RWPE1 (cell line): ENCODE measurements at regions not wholly inside any gene's neighbourhood (a gene's known extent, or its start where the extent isn't known, plus 50 kb on each side); places are given as distances from the start of the nearest gene placed in this dataset.

Experiments
- CTCF ChIA-PET: fragments of 350-600 bp; sonication (Branson Sonifier 250); formaldehyde crosslinking; extraction: SDS; loops from one replicate; lab custom pipeline; 2021; lab: Yijun Ruan, JAX
- POLR2A ChIA-PET: fragments of 400-600 bp; formaldehyde crosslinking; extraction: SDS; loops from one replicate; lab custom pipeline; 2020; ENCODE audit warnings: antibody characterized with exemption; ENCODE audit not compliant: low non-redundant PET; lab: Yijun Ruan, JAX
- DNase-seq: peaks from one replicate; pipeline ENCODE4 v3.0.0; 2012; ENCODE audit warnings: low spot score
- H3K27ac ChIP-seq: fragments of 450-650 bp; 2 replicates; pipeline ENCODE4 v1.5.1; 2017
- CTCF ChIP-seq: fragments of 450-650 bp; conservative IDR thresholded peaks from 2 replicates; pipeline ENCODE4 v1.5.1; 2017; ENCODE audit warnings: low read depth, mild to moderate bottlenecking

- no peak for DNase-seq
- ChIA-PET CTCF (interaction anchor here (0.6 kb wide), 1 partner anchor 30 kb away, joined by 5 read pairs; no protein-coding TSS in a partner anchor), POLR2A (no interaction called here)
- no peak for TF ChIP-seq CTCF
- H3K27ac ChIP-seq = no peak overlapping the region
Observed at GRCh38 chr3:66851894-66852613, 146.1 kb upstream of the KBTBD8 start.

- TF ChIP-seq CTCF = no peak
- ChIA-PET CTCF (no interaction called here), POLR2A (no interaction called here)
- no peak for DNase-seq
- no peak overlapping the region for H3K27ac ChIP-seq
Observed at GRCh38 chr3:66854601-66855151, 143.4 kb upstream of the KBTBD8 start.

GRCh38 chr3:66856533-66856932 is 141.6 kb upstream of the KBTBD8 start:
- POLR2A ChIA-PET = no interaction called here
- CTCF ChIA-PET = no interaction called here
- no peak for TF ChIP-seq CTCF
- DNase-seq = no peak
- H3K27ac ChIP-seq = no peak overlapping the region

GRCh38 chr3:66858656-66859381 is 139.3 kb upstream of the KBTBD8 start:
- no peak for DNase-seq
- ChIA-PET POLR2A (no interaction called here), CTCF (no interaction called here)
- H3K27ac ChIP-seq = no peak overlapping the region
- TF ChIP-seq CTCF = no peak

GRCh38 chr3:66860771-66861170 is 137.3 kb upstream of the KBTBD8 start:
- ChIA-PET CTCF (interaction anchor here (0.7 kb wide), 1 partner anchor 74 kb away, joined by 3 read pairs; no protein-coding TSS in a partner anchor), POLR2A (no interaction called here)
- no peak overlapping the region for H3K27ac ChIP-seq
- TF ChIP-seq CTCF = no peak
- DNase-seq = no peak
